ENCODE measurements at regions not wholly inside any gene's neighbourhood (a gene's known extent, or its start where the extent isn't known, plus 50 kb on each side); places are given as distances from the start of the nearest gene placed in this dataset.
A peak's percentile ranks its signal among the peaks of the same experiment; 100 is the strongest.
"Not testable (repeated sequence)": the region's sequence is repeated elsewhere in the genome, so short reads cannot be mapped to it uniquely, and the experiment has no call there.

DNA sequence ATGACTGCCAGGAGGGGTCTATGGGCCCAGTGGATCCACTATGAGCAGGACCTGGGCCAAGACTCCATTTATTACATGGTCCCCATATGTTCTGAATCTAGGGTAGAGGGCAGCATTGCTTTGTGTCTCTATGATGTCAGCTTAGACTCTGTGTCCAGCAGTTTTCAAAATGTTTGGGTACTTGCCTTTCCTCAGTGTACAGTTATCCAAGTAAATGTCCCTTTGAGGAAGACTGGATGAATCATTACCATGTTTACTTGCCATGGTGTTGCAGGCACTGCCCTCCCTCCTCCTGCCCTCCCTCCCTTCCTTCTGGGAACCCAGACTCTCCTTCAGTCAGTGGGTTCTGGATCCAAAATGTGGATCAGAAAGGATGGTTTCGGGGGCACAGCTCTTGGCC lies 108.6 kb downstream of the NRN1 start:
- DNase-seq (ENCODE audit: low read depth, low spot score): no peak

DNA sequence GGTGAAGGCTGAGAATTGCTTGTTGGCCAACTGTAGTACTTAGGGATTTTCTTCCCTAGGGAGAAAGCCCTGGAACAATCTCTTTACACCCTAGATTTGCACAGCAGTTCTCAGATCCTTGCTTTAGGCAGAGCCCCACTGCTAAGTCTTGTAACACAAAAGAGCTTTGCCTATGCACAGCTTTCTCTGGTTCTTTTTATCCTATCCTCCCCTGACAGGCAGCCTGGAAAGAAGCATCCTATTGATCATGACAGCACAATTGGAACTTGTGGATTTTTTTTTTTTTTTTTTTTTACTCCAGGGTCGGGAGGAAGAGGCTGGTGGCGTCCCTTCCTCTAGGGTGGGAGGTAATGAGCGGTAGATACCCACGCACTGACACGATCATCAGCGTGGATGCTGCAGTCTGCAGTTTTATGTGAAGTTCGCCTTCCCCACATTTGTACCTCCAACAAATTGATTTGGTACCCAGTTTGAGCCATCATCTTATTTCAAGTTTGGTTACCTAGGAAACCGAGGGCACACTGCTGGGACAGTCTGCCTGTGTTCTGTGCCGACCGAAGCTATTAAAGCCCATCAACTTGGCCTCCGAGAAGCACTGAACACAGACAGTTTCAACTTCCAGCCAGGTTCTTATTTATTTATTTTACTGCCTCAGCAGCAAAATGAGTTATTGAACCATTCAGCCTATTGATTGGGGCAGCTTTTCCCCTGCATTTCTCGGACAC lies 110.1 kb downstream of the NRN1 start:
- DNase-seq (ENCODE audit: low read depth, low spot score): no peak

GRCh38 chr6:5894357-5894756 lies 112.4 kb downstream of the NRN1 start:
- DNase-seq (ENCODE audit: low read depth, low spot score): no peak

DNA sequence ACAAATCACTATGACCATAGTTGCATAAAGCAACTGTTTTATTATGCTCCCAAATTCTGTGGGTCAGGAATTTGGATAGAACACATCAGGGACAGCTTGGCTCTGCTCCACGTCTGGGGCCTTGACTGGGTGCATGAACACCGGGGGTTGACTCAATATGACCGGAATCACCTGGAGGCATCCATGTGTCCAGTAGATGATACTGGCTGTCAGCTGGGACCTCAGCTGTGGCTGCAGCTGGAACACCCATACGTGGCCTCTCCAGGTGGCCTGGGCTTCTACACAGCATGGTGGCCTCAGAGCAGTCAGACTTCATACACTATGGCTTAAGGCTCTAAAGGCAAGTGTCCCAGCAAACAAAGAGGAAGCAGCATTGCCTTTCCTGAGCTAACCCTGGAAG lies 113.4 kb downstream of the NRN1 start:
- no peak for DNase-seq (ENCODE audit: low read depth, low spot score)

DNA sequence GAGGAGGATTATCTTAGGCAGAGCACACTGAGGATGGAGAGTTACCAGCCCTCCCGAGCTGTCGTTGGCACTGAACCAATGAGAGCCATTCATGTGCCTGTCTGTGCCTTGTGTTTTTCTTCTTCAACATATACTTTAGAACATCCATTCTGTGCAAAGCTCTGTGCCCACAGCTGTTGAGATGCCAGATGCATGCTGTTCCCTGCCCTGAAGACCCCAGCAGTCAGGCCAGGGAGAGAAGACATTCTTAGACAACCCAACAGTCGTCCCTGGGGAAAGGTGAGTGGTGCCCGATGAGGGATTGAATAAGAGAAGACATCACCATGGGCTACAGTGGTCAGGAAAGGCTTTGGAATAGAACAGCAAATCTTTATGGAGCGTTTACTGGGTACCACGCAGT lies 114.1 kb downstream of the NRN1 start:
- no peak for DNase-seq (ENCODE audit: low read depth, low spot score)

DNA sequence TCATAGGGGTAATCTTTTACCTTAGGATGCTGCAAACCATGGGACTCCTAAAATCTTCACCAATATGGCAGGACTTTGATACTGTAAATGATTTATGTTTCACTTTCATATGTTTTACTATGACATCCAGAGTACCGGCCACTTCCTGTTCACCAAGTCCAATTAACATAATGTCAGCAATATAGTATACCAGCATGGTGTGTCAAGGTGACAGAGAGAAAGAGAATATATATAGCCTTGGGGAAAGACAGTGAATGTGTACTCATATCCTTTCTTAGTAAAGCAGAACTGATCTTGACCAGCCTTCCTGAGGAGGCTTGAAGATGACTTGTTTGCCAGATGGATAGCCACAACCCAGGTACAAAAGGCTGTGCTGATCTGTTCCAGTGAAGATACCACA lies 127.9 kb downstream of the NRN1 start:
- DNase-seq (ENCODE audit: low read depth, low spot score): no peak

DNA sequence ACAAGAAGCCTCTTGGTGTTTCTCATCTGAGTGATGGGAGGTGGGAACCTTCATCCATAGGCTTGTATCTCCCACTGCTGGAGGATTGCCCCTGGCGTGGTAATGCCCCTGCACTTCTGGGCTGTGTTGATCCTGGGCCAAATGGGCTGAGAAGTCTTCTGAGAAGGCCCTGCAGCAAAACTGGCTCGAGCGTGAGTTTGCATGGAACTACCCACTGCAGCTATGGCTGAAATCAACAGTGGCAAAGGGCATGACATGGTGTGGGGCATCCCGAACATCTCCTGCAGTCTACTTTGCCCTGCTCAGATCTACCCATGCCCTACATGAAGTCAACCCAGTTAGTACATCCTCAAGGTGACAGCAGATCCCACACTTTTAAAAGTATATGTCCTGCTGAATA lies 130.6 kb downstream of the NRN1 start:
- no peak for DNase-seq (ENCODE audit: low read depth, low spot score)

DNA sequence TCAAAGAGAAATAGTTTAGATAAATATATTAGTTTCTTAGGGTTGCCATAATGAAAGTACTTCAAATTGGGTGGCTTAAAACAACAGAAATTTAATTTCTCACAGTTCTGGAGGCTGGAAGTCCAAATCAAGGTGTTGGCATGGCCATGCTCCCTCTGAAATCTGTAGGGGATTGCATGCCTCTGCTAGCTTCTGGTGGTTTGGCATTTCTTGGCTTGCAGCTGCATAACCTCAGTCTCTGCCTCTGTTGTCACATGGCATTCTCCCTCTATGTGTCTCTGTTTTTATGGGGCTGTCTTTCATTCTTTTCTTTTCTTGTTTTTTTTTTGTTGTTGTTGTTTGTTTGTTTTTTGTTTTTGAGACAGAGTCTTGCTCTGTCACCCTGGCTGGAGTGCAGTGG lies 132.7 kb downstream of the NRN1 start:
- DNase-seq (ENCODE audit: low read depth, low spot score): not testable (repeated sequence)

DNA sequence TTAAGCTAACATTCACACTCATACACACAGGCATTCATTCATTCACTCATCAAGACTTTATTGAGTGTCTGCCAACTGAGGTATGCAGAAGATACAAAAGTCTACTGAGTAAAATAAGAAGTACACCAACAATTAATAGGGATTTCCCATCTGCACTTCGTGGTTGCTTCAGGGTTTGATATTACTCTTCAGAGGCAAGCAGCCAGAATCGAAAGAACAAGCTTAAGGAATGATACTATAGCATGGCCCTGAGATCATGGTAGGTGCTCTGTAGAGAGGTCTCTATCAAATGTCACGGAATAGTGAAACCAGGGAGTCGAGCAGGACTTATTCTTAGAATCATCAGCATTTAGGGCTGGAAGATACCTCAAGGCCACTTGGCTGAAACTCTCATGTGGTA lies 135.4 kb downstream of the NRN1 start:
- DNase-seq (ENCODE audit: low read depth, low spot score): no peak

DNA sequence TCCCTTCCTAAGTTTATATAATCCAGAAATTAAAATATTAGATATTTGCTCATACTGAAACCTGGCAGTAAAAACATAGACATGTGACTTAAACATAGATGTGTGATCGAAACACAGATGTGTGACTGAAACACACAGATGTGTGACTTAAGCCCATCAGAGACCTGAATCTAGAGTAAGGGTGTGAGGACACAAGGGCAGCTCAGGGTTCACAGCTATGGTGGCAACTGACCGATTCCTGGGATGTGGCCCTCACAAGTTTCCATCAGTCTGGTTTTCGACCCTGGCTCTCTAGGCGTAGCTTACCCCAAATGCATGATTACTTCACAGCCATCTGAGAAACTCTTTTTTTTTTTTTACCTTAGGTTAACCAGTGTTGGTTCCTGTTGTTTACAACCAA lies 137.0 kb downstream of the NRN1 start:
- no peak for DNase-seq (ENCODE audit: low read depth, low spot score)

- DNase-seq (ENCODE audit: low read depth, low spot score): no peak
Observed at GRCh38 chr6:5869261-5869660, 137.5 kb downstream of the NRN1 start.

GRCh38 chr6:5866547-5867051 lies 140.1 kb downstream of the NRN1 start:
- no peak for DNase-seq (ENCODE audit: low read depth, low spot score)

DNA sequence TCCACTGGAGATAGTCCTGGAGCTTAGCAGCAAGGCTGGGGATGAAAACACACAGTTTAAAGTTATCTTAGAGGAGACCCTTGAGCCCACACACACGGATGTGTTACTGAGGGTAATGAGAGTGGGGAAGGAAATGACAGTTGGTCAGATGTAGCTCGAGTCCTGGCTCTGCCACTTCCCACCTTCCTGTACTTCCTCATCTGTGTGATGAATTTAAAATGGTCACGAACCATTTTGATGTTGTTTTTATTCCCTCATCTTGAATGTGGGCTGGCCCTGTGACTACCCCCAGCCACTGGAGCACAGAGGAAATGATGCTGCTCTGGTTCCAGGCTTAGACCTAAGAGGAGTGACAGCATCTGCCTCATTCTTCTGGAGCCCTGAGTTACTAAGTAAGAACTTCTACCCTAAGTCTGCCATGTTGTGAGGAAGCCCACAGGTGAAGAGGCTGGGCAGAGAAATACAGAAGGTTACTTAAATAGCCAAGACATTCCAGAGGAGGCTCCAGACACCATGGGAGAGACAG lies 141.2 kb downstream of the NRN1 start:
- DNase-seq (ENCODE audit: low read depth, low spot score): no peak

GRCh38 chr6:5860849-5861248 lies 145.9 kb downstream of the NRN1 start:
- no peak for DNase-seq (ENCODE audit: low read depth, low spot score)

DNA sequence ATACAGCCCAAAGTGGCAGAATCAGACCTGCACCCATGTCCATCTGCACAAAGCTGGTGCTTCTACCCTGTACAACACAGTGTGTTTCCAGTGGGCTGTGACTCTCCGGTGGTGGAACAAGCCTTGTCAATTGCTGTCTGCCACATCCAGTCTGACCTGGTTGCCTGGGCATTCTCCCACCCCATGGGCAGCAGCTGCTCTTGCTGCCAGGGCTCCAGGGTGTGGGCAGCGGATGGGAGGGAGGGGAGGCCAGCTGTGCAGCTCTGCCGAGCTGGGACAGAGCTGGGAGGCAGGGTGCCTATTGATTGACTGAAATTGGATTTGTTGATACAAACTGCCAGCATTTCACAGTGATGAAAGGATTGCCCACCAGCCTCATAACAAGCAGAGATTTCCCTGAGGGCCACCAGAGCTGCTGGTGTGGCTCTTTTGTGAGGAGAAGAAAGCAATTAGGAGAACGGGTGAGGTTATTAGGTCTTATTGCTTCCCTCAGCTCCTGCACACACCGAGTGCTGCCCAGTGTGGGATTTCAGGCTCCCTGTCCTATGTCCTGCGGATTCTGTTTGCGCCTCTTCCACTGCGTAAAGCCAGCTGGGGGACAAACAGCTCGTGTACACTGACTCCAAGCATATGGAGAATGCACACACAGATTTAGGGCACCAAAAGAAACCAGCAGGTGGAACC lies 150.8 kb downstream of the NRN1 start:
- peak; percentile 47 for DNase-seq (ENCODE audit: low read depth, low spot score)

GRCh38 chr6:5854899-5855298 lies 151.8 kb downstream of the NRN1 start:
- no peak for DNase-seq (ENCODE audit: low read depth, low spot score)

GRCh38 chr6:5851261-5851757 lies 155.4 kb downstream of the NRN1 start:
- peak; percentile 81 for DNase-seq (ENCODE audit: low read depth, low spot score)

- peak; percentile 88 for DNase-seq (ENCODE audit: low read depth, low spot score)
Observed at GRCh38 chr6:5850848-5851255, 155.9 kb downstream of the NRN1 start.

GRCh38 chr6:5846889-5847288 lies 159.8 kb downstream of the NRN1 start:
- no peak for DNase-seq (ENCODE audit: low read depth, low spot score)

- DNase-seq (ENCODE audit: low read depth, low spot score): no peak
Observed at GRCh38 chr6:5846335-5846734, 160.4 kb downstream of the NRN1 start.

GRCh38 chr6:5843078-5843477 lies 163.6 kb downstream of the NRN1 start:
- no peak for DNase-seq (ENCODE audit: low read depth, low spot score)

DNA sequence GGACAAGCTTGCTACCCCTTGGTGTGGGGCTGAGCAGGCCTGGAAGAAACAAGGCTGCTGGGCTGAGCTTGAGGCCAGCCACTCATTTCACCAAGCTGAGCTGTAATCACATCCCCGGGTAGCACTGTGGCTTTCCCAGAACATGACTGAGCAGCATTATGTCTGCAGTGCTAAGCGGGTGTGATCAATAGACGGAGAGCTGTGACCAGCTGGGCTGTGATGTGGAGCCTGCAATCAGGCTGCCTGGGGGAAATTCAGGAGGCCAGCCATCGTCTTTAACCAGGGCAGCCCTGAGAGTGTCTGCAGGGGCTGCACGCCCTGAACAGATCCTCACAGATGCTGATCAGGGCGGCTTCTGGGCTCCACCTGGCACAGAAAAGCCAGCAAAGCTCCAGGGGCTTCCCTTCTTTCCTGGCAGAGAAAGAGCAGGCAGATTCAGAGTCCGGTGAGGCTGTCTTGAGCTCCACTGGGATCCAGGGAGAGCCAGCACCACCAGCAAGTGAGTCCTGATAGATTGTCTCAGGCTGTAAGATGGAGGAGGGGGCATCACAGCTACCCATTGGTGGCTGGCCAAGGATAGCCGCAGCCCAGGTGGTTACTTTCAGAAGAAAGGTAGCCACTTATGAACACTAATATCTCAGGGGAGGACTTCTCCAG lies 165.9 kb downstream of the NRN1 start:
- DNase-seq (ENCODE audit: low read depth, low spot score): peak; percentile 8
